GM13976 (cell line): ENCODE measurements at regions not wholly inside any gene's neighbourhood (a gene's known extent, or its start where the extent isn't known, plus 50 kb on each side); places are given as distances from the start of the nearest gene placed in this dataset.
"Not testable (repeated sequence)": the region's sequence is repeated elsewhere in the genome, so short reads cannot be mapped to it uniquely, and the experiment has no call there.

Experiments used
- DNase-seq: peaks from one replicate; pipeline ENCODE4 v3.0.0; 2012; ENCODE audit warnings: low spot score
- in situ Hi-C: fragments of 300-500 bp; cut with MboI; formaldehyde crosslinking; loops from one replicate; pipeline ENCODE4 v1.12.0; 2022; ENCODE audit warnings: low sequenced_read_pairs, mixed read lengths, inconsistent platforms; ENCODE audit not compliant: unreplicated experiment
- TF ChIP-seq, protein P1 (sequence below): IDR thresholded peaks from 2 replicates; pipeline ENCODE4 v1.5.1; 2012; ENCODE audit warnings: borderline replicate concordance, mild to moderate bottlenecking; ENCODE audit not compliant: insufficient read depth; ENCODE audit errors: extremely low read depth, missing control alignments, control extremely low read depth

DNA sequence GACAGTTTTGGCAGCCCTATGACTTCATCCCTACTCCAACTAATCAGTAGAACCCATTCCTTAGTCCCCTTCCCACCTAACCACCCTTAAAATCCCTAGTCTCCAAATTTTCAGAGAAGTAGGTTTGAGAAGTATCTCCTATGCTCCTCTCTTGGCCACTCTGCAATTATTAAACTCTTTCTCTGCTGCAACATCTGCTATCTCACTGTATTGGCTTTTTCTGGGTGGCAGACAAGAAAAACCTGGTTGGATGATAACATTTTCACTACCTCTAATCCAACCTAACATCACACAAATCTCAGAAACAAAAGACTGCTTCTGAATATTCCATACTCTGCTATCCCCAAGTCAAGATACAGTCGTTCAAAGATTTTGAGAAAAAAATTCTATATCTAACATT, 542.4 kb upstream of the SOX9 start:
- TF ChIP-seq, protein P1, sequence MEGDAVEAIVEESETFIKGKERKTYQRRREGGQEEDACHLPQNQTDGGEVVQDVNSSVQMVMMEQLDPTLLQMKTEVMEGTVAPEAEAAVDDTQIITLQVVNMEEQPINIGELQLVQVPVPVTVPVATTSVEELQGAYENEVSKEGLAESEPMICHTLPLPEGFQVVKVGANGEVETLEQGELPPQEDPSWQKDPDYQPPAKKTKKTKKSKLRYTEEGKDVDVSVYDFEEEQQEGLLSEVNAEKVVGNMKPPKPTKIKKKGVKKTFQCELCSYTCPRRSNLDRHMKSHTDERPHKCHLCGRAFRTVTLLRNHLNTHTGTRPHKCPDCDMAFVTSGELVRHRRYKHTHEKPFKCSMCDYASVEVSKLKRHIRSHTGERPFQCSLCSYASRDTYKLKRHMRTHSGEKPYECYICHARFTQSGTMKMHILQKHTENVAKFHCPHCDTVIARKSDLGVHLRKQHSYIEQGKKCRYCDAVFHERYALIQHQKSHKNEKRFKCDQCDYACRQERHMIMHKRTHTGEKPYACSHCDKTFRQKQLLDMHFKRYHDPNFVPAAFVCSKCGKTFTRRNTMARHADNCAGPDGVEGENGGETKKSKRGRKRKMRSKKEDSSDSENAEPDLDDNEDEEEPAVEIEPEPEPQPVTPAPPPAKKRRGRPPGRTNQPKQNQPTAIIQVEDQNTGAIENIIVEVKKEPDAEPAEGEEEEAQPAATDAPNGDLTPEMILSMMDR = no peak
- in situ Hi-C loops = no loop called here
- no peak for DNase-seq

DNA sequence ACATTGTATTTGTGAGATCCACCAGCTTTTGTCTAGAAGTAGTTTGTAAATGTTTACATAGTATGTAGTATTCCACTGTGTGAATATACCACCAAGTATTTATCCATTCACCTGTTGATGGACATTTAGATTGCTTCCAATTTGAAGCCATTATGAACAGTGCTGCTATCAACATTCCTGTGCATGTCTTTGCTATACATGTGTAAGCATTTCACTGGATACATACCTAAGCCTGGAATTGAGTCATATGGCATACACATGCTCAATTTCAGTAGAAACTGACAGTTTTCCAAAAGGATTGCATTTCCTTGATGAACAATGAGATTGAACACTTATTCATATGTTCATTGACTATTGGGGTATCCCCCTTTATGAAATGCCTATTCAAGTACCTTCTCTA, 540.6 kb upstream of the SOX9 start:
- TF ChIP-seq, protein P1 = no peak
- in situ Hi-C loops = no loop called here
- DNase-seq = no peak

DNA sequence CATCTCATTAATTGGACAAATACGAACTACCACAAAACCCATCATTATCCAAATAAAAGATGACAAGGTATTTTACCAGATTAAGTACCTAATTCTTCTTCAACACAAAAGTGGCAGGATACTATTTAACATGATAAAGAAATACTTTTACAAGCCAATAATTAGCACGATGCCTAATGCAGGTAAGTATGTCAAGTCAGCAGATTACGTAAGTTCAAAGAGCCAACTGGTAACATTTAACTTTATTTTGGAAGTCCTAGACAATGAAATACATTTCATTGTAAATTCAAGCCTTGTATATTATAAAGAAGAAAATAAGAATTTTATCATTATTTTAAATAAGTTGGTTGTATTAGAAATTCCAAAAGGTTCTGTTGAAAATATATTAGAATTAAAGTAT, 535.3 kb upstream of the SOX9 start:
- TF ChIP-seq, protein P1 = no peak
- DNase-seq = no peak
- in situ Hi-C loops = no loop called here

DNA sequence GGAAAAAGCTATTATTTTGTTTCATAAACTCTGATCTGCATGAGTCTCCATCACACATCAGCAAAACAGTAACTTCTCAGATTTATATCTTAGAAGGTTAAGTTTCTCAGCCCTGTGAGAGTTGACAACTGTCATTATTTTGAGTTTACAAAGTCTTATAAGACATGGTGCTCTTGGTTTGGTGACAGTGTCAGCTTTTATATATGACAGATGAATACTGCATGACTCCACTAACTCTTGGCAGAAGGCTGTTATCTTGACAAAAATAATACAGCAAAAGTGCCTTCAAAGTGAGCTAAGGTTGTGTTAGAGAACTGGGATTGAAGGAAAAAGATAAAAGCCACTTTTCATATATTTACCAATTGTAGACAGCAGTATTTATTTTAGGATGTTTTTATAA, 528.4 kb upstream of the SOX9 start:
- TF ChIP-seq, protein P1 = no peak
- in situ Hi-C loops = no loop called here
- no peak for DNase-seq

DNA sequence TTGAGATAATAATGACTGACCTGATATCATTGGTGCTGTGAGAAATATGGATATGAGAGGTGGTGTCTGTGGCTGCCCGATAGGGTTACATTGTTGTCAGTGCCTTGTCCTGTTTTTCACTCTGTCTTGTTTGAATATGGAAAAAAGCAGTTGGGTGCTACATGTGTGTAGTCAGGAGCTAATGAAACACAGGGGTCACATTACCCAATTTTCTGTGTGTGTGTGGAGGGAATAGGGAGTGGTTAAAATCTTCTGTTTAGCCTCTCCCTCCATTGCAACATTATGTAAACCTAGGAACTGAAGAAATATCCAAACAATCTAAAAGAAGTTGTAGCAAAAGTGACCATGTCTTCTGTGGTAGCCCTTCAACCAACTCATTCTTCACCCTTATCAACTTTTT, 527.7 kb upstream of the SOX9 start:
- in situ Hi-C loops = no loop called here
- TF ChIP-seq, protein P1 = no peak
- DNase-seq = no peak

DNA sequence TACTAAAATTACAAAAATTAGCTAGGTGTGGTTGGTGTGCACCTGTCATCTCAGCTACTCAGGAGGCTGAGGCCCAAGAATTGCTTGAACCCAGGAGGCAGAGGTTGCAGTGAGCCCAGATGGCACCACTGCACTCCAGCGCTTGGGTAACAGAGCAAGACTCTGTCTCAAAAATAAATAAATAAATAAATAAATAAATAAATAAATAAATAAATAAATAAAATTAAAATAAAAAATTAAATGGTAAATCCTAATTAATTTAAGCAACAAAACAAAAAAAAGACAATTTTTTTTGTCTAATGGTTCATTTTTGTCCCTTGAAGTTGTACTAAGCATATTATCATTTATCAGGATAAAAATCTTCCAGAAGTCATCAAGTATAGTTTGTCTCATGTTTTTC, 521.2 kb upstream of the SOX9 start:
- in situ Hi-C loops, DNase-seq: not testable (repeated sequence)

DNA sequence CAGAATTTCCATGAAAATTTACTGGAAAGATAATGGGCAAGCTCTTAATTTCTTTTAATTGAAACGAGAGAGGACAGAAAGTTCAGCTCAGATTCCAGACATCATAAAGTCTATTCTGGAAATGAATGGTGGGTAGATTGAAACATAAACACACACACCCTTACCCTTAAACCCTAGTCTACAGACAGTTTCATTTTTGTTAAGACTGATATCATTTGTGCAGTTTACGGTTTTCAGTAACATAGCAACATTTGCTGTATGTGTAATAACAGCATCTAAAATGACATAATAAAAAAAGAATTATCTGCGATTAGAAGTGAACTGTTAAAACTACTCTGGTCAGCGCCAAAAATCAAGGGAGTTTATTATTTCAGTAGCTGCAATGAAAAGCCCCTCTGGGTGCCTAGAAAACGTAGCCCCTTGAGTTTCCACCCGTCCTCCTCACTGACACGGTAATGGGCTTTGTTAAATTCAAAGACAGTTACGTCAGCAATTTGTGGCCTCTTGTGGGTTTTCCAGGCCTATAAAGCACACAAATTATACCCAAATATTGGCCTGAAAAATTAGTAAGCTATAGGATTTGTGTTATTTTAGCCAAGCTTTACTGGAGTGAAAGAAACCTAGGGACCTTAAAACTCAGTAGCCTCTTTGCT, 520.6 kb upstream of the SOX9 start:
- in situ Hi-C loops = no loop called here
- DNase-seq = no peak
- TF ChIP-seq, protein P1 = no peak
